HepG2 (cell line): ENCODE measurements at regions not wholly inside any gene's neighbourhood (a gene's known extent, or its start where the extent isn't known, plus 50 kb on each side); places are given as distances from the start of the nearest gene placed in this dataset.

Source experiments
- ATAC-seq: fragments of 200-7000 bp; cut with Tn5 transposase; 3 replicates; pipeline ENCODE4 v1.9.1; 2020; ENCODE audit warnings: mild to moderate bottlenecking, moderate library complexity
- BruUV-seq: library from RNA; stranded (reverse); fragments of 400-500 nt; replicated peaks from 2 replicates; lab custom pipeline; 2021; lab: Mats Ljungman, UMichigan
- CTCF ChIA-PET: fragments of 300-600 bp; formaldehyde crosslinking; extraction: SDS; loops from one replicate; lab custom pipeline; 2021; ENCODE audit warnings: low total read pairs, inconsistent platforms, low intra/inter-chr PET ratio; lab: Yijun Ruan, JAX
- POLR2A ChIA-PET: fragments of 350-600 bp; sonication (Branson Sonifier 250); formaldehyde crosslinking; loops from one replicate; lab custom pipeline; 2020; ENCODE audit warnings: antibody characterized with exemption, inconsistent platforms; lab: Yijun Ruan, JAX
- DNase-seq: peaks from one replicate; pipeline ENCODE4 v3.0.0-alpha.2; 2015; ENCODE audit warnings: low spot score
- FAIRE-seq: peaks from 3 replicates; lab custom pipeline; 2011; peaks lifted over from hg19 to GRCh38; lab: Jason Lieb, UNC
- H2AFZ ChIP-seq: one replicate; pipeline ENCODE4 v1.6.1; 2011; ENCODE audit warnings: low read length, inconsistent platforms
- H3K27ac ChIP-seq: fragments of 300-600 bp; 3 replicates; pipeline ENCODE4 v1.8.0; 2011; ENCODE audit warnings: mixed run types, mild to moderate bottlenecking, mixed read lengths, low read length, inconsistent platforms; ENCODE audit not compliant: insufficient read depth; ENCODE audit errors: extremely low read length
- H3K27me3 ChIP-seq, 2 experiments: fragments of 200-600 bp in 1 of 2; 2 replicates in 1 of 2; 3 replicates in 1 of 2; pipeline versions ENCODE4 v1.6.0 to v1.8.0; 2011; ENCODE audit warnings: low read length in 2 of 2, mild to moderate bottlenecking in 2 of 2, moderate library complexity in 2 of 2, inconsistent platforms in 1 of 2; ENCODE audit not compliant: insufficient read depth in 2 of 2, control insufficient read depth in 1 of 2
- H3K36me3 ChIP-seq, 2 experiments: fragments of 200-600 bp in 1 of 2; replicated peaks in 1 of 2; 2 replicates in 1 of 2; 3 replicates in 1 of 2; pipeline versions ENCODE4 v1.5.1 to v1.8.0; 2011; ENCODE audit warnings: low read length in 2 of 2, inconsistent platforms in 1 of 2; ENCODE audit not compliant: insufficient read depth in 2 of 2, control insufficient read depth in 1 of 2
- H3K4me1 ChIP-seq: 2 replicates; pipeline ENCODE4 v1.5.1; 2012; ENCODE audit warnings: low read length, inconsistent platforms; ENCODE audit not compliant: insufficient read depth
- H3K4me2 ChIP-seq: 2 replicates; pipeline ENCODE4 v1.6.0; 2011; ENCODE audit warnings: low read depth, low read length, inconsistent platforms
- H3K4me3 ChIP-seq, 3 experiments: fragments of 200-600 bp in 1 of 3; sonication (generic), shearing (Covaris generic) in 1 of 3; replicated peaks in 1 of 3; 2 replicates each; pipeline ENCODE4 v1.5.1; 2011 to 2016; ENCODE audit warnings: low read length in 3 of 3, inconsistent platforms in 2 of 3, low read depth in 2 of 3, mild to moderate bottlenecking in 2 of 3, control low read depth in 1 of 3, mixed read lengths in 1 of 3; ENCODE audit not compliant: insufficient read depth in 1 of 3
- H3K79me2 ChIP-seq: one replicate; pipeline ENCODE4 v1.6.1; 2011; ENCODE audit warnings: low read length, inconsistent platforms; ENCODE audit not compliant: insufficient read depth
- H3K9ac ChIP-seq: 2 replicates; pipeline ENCODE4 v1.6.0; 2011; ENCODE audit warnings: mild to moderate bottlenecking, low read depth, low read length, inconsistent platforms; ENCODE audit not compliant: insufficient read depth
- H3K9me3 ChIP-seq: 2 replicates; pipeline ENCODE4 v1.5.1; 2012; ENCODE audit warnings: mild to moderate bottlenecking, low read length
- H4K20me1 ChIP-seq: 2 replicates; pipeline ENCODE4 v1.6.0; 2011; ENCODE audit warnings: inconsistent platforms, mild to moderate bottlenecking, low read length, moderate library complexity; ENCODE audit not compliant: insufficient read depth
- ATF4 ChIP-seq, 2 experiments: fragments of 450-650 bp in 1 of 2; sonication (generic) in 1 of 2; formaldehyde crosslinking; IDR thresholded peaks; 2 replicates each; pipeline versions ENCODE4 v1.5.0 to v1.8.0; 2020 to 2022; ENCODE audit warnings: mild to moderate bottlenecking in 1 of 2, missing genetic modification reagents in 1 of 2
- GMEB1 ChIP-seq: sonication (generic); formaldehyde crosslinking; IDR thresholded peaks from 2 replicates; pipeline ENCODE4 v1.5.1; 2020; ENCODE audit warnings: missing genetic modification reagents, mild to moderate bottlenecking, borderline replicate concordance
- KDM3A ChIP-seq: IDR thresholded peaks from 2 replicates; pipeline ENCODE4 v1.6.1; 2018; ENCODE audit warnings: low read depth, missing compliant biosample characterization
- MATR3 ChIP-seq: sonication (generic); formaldehyde crosslinking; IDR thresholded peaks from 2 replicates; pipeline ENCODE4 v1.4.0; 2020; ENCODE audit warnings: missing genetic modification reagents
- PHF20 ChIP-seq: sonication (generic); formaldehyde crosslinking; IDR thresholded peaks from 2 replicates; pipeline ENCODE4 v1.5.0; 2020; ENCODE audit warnings: mild to moderate bottlenecking, missing genetic modification reagents
- RXRA ChIP-seq: sonication (generic); formaldehyde crosslinking; IDR thresholded peaks from 2 replicates; pipeline ENCODE4 v1.5.1; 2020; ENCODE audit warnings: missing genetic modification reagents
- SP1 ChIP-seq, 2 experiments: fragments of 450-650 bp in 1 of 2; sonication (generic) in 1 of 2; formaldehyde crosslinking in 1 of 2; IDR thresholded peaks; 2 replicates each; pipeline versions ENCODE4 v1.4.0 to v1.6.1; 2016 to 2020; ENCODE audit warnings: missing genetic modification reagents in 1 of 2
- SRSF9 ChIP-seq: fragments of 200-400 bp; formaldehyde crosslinking; IDR thresholded peaks from 2 replicates; pipeline ENCODE4 v1.6.1; 2018; ENCODE audit warnings: borderline replicate concordance, mild to moderate bottlenecking, low read depth, low read length; ENCODE audit not compliant: insufficient read depth, poor library complexity, severe bottlenecking
- TEAD2 ChIP-seq: sonication (generic); formaldehyde crosslinking; IDR thresholded peaks from 2 replicates; pipeline ENCODE4 v1.9.0; 2021; ENCODE audit warnings: missing genetic modification reagents
- ZNF17 ChIP-seq: sonication (generic); formaldehyde crosslinking; IDR thresholded peaks from 2 replicates; pipeline ENCODE4 v1.5.0; 2020; ENCODE audit warnings: mild to moderate bottlenecking, missing genetic modification reagents
- ZNF75D ChIP-seq: sonication (generic); formaldehyde crosslinking; IDR thresholded peaks from 2 replicates; pipeline ENCODE4 v1.8.1; 2023; ENCODE audit warnings: missing genetic modification reagents, mild to moderate bottlenecking, borderline replicate concordance
- ZNF782 ChIP-seq: sonication (generic); formaldehyde crosslinking; IDR thresholded peaks from 2 replicates; pipeline ENCODE4 v1.4.0; 2020; ENCODE audit warnings: missing genetic modification reagents, mild to moderate bottlenecking, borderline replicate concordance
- WGBS: methylation state at CpG from one replicate; pipeline ENCODE4 v1.1.6; 2017; ENCODE audit warnings: low lambda C conversion rate; 5-methylcytosine and 5-hydroxymethylcytosine counted together
- in situ Hi-C: cut with HindIII; loops from 2 replicates; pipeline ENCODE4 v1.10.0; 2017; ENCODE audit warnings: low pct_unique_long_range_greater_than_20kb; ENCODE audit not compliant: extremely low pct_ligation_motif_present
- intact Hi-C: fragments of 100-400 bp; cut with micrococcal nuclease; formaldehyde crosslinking; loops from one replicate; pipeline ENCODE4 v1.10.0; 2022; ENCODE audit not compliant: unreplicated experiment

DNA sequence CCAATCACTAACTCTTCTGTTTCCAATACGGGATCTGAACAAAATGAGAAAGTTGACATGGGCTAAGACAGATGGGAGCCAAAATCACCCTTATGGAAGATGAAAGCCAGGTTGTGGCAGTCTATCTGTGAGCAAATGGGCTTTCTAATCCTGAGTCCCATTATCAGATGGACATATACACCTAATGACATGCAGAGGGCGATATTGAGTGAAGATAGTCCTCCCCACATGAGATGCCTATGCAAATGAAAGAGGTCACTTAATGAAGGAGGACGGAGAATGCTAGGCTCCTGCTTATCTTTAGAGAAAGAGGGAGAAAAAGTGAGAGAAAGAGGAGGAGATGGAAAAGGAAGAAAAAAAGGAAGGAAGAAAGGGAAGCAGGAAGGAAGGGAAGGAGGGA lies 547.5 kb downstream of the NLGN4X start (continued):
- no peak for TF ChIP-seq KDM3A (CRISPR knock-in tag)

GRCh38 chrX:5674036-5674435 lies 554.6 kb downstream of the NLGN4X start:
- no peaks in the 10 kb centered on the region for H3K27me3 ChIP-seq
- no peaks in the 10 kb centered on the region for H3K4me1 ChIP-seq
- WGBS = 5% methylated on average over 3 of the region's 3 CpGs
- H3K9ac ChIP-seq = no peak overlapping the region
- no peak overlapping the region for H3K27ac ChIP-seq
- FAIRE-seq = no peak
- ATAC-seq = no peak
- no TSS peak for BruUV-seq
- no peak for DNase-seq
- intact Hi-C loops = no loop called here
- CTCF ChIA-PET = no interaction called here
- in situ Hi-C loops = no loop called here
- H2AFZ ChIP-seq = no peak overlapping the region
- H3K79me2 ChIP-seq = no peaks in the 10 kb centered on the region
- H3K4me2 ChIP-seq = no peak overlapping the region
- H3K36me3 ChIP-seq = no peaks in the 10 kb centered on the region
- H4K20me1 ChIP-seq = no peaks in the 10 kb centered on the region
- peaks cover 38% of the 10 kb centered on the region for H3K9me3 ChIP-seq
- TF ChIP-seq GMEB1 (CRISPR knock-in tag) = no peak
- no peak for TF ChIP-seq SRSF9
- TF ChIP-seq ZNF782 (CRISPR knock-in tag) = no peak
- TF ChIP-seq, all 625 proteins: peak for 0
- no peak overlapping the region for H3K4me3 ChIP-seq
- POLR2A ChIA-PET = no interaction called here

DNA sequence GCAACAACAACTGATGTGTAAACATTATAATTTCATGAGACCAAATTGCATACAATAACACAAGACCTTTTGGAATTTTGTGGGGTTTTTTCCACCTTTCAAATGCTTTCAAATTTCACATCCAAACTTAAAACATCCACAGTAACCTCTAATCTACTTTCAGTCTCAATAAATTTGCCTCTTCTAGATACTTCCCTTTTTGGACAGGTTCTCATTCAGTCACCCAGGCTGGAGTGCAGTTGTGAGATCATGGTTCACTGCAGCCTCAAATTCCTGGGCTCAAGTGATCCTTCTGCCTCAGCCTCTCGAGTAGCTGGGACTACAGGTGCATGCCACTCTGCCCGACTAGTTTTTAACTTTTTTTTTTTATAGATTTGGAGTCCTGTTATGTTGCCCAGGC lies 556.6 kb downstream of the NLGN4X start:
- peaks cover 49% of the 10 kb centered on the region for H3K9me3 ChIP-seq
- intact Hi-C loops (no loop called here), in situ Hi-C loops (no loop called here)
- FAIRE-seq = no peak
- H2AFZ ChIP-seq = no peak overlapping the region
- whole genome bisulfite sequencing = 4% methylated on average over 2 of the region's 2 CpGs
- no peak for DNase-seq
- H3K4me2 ChIP-seq = no peak overlapping the region
- no peak overlapping the region for H3K27ac ChIP-seq
- BruUV-seq = no TSS peak
- POLR2A ChIA-PET = no interaction called here
- CTCF ChIA-PET = no interaction called here
- no peaks in the 10 kb centered on the region for H3K4me1 ChIP-seq
- no peaks in the 10 kb centered on the region for H4K20me1 ChIP-seq
- H3K4me3 ChIP-seq = no peak overlapping the region
- H3K36me3 ChIP-seq = no peaks in the 10 kb centered on the region
- H3K27me3 ChIP-seq = no peaks in the 10 kb centered on the region
- H3K9ac ChIP-seq = no peak overlapping the region
- no peaks in the 10 kb centered on the region for H3K79me2 ChIP-seq
- no peak for ATAC-seq
- TF ChIP-seq TEAD2 (CRISPR knock-in tag) = no peak
- TF ChIP-seq RXRA = no peak
- TF ChIP-seq MATR3 = no peak
- no peak for TF ChIP-seq ZNF75D (CRISPR knock-in tag)
- TF ChIP-seq PHF20 (CRISPR knock-in tag) = no peak
- TF ChIP-seq SP1 (IDR thresholded peaks at IDR 0.05) = no peak
- no peak for TF ChIP-seq SP1 (CRISPR knock-in tag; IDR thresholded peaks at IDR 0.05)
- TF ChIP-seq ATF4 (CRISPR knock-in tag; IDR thresholded peaks at IDR 0.05) = no peak
- no peak for TF ChIP-seq ZNF17 (CRISPR knock-in tag)
